Astrocyte (in vitro differentiated cells and primary cell): ENCODE measurements at regions not wholly inside any gene's neighbourhood (a gene's known extent, or its start where the extent isn't known, plus 50 kb on each side); places are given as distances from the start of the nearest gene placed in this dataset.

ENCODE experiments used
- EZH2 ChIP-seq: IDR thresholded peaks from 2 replicates; pipeline ENCODE4 v1.6.1; 2012; ENCODE audit warnings: mild to moderate bottlenecking, low read length, inconsistent platforms; ENCODE audit not compliant: insufficient read depth
- TF ChIP-seq, protein P1 (sequence below): IDR thresholded peaks from 2 replicates; pipeline ENCODE4 v1.5.1; 2011; ENCODE audit warnings: low read depth, mild to moderate bottlenecking, inconsistent platforms, low read length, moderate library complexity; ENCODE audit not compliant: insufficient read depth

DNA sequence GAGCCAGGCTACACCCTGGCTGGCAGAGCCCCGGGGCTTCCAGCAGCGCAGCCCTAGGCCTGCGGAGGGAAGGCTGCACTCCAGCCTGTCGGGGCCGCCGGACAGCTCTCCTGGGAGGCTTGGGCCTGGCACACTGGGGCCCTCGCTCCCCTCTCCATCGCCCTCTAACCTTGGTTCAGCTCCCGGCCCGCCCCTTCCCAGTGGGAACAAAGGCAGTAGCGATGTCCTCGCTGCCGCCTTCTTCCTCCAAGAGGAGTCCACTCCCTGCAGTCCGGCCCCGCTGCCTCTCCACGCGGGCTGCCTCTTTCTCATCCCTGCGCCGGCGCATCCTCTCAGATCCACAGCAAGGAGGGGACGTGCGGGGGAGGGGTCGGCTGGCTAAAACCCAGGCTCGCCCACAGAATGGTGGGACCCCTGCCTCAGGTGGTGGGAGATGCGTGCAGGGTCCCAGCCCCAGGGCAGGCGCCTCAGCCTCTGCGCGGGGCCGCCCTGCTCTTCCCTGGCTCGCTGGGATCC, 138.1 kb downstream of the TWIST2 start:
- TF ChIP-seq EZH2 = no peak
- TF ChIP-seq, protein P1, sequence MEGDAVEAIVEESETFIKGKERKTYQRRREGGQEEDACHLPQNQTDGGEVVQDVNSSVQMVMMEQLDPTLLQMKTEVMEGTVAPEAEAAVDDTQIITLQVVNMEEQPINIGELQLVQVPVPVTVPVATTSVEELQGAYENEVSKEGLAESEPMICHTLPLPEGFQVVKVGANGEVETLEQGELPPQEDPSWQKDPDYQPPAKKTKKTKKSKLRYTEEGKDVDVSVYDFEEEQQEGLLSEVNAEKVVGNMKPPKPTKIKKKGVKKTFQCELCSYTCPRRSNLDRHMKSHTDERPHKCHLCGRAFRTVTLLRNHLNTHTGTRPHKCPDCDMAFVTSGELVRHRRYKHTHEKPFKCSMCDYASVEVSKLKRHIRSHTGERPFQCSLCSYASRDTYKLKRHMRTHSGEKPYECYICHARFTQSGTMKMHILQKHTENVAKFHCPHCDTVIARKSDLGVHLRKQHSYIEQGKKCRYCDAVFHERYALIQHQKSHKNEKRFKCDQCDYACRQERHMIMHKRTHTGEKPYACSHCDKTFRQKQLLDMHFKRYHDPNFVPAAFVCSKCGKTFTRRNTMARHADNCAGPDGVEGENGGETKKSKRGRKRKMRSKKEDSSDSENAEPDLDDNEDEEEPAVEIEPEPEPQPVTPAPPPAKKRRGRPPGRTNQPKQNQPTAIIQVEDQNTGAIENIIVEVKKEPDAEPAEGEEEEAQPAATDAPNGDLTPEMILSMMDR = no peak
